Stomach (tissue), 8 donors: ENCODE measurements at regions not wholly inside any gene's neighbourhood (a gene's known extent, or its start where the extent isn't known, plus 50 kb on each side); places are given as distances from the start of the nearest gene placed in this dataset.

ENCODE experiments used
- DNase-seq, 2 donors: peaks; one replicate each; pipeline versions ENCODE4 v3.0.0 to v3.0.0-alpha.2; 2013 to 2019
- H3K27ac ChIP-seq, 5 donors: fragments of 200-600 bp in 4 of 5; sonication (generic) in 4 of 5; one replicate each; pipeline ENCODE4 v1.5.1; 2013 to 2019; ENCODE audit warnings: mild to moderate bottlenecking in 1 of 5, moderate library complexity in 1 of 5
- H3K27me3 ChIP-seq, 3 donors: fragments of 200-600 bp; sonication (generic); one replicate each; pipeline ENCODE4 v1.5.1; 2017 to 2019; ENCODE audit warnings: mixed run types in 1 of 3
- H3K36me3 ChIP-seq, 4 donors: fragments of 200-600 bp; sonication (generic); 1 replicate in 3 of 4; 2 replicates in 1 of 4; pipeline ENCODE4 v1.5.1; 2016 to 2019
- H3K4me1 ChIP-seq, 4 donors: fragments of 200-600 bp; sonication (generic); one replicate each; pipeline ENCODE4 v1.5.1; 2016 to 2019
- H3K4me3 ChIP-seq, 4 donors: fragments of 200-600 bp; sonication (generic) in 3 of 4; one replicate each; pipeline ENCODE4 v1.5.1; 2016 to 2019; ENCODE audit warnings: mild to moderate bottlenecking in 1 of 4
- H3K9me3 ChIP-seq, 4 donors: fragments of 200-600 bp; sonication (generic); one replicate each; pipeline ENCODE4 v1.5.1; 2016 to 2019
- CTCF ChIP-seq, 7 experiments: fragments of 450-650 bp in 4 of 7; fragments of 200-600 bp in 3 of 7; sonication (generic) in 3 of 7; IDR thresholded peaks; one replicate each; pipeline ENCODE4 v1.5.1; 2016 to 2019; ENCODE audit warnings: antibody characterized with exemption in 7 of 7, control low read depth in 2 of 7, mild to moderate bottlenecking in 1 of 7
- EP300 ChIP-seq: sonication (generic); formaldehyde crosslinking; IDR thresholded peaks from one replicate; pipeline ENCODE4 v1.6.1; 2017; ENCODE audit warnings: antibody characterized with exemption
- POLR2A ChIP-seq, 4 donors: fragments of 450-650 bp; IDR thresholded peaks; one replicate each; pipeline ENCODE4 v1.6.1; 2016; ENCODE audit warnings: antibody characterized with exemption in 4 of 4, control low read depth in 2 of 4, mild to moderate bottlenecking in 1 of 4, moderate library complexity in 1 of 4
- POLR2AphosphoS5 ChIP-seq, 3 donors: sonication (generic); formaldehyde crosslinking; IDR thresholded peaks; one replicate each; pipeline ENCODE4 v1.6.1; 2016; ENCODE audit warnings: antibody characterized with exemption in 3 of 3
- WGBS, 5 donors: extraction: QIAGEN DNeasy Blood & Tissue Kit in 3 of 5; methylation state at CpG; one replicate each; pipeline versions ENCODE4 v1.1.5 to v1.1.7; 2013 to 2018; 5-methylcytosine and 5-hydroxymethylcytosine counted together
- intact Hi-C: fragments of 100-400 bp; cut with DNase I; formaldehyde crosslinking; loops from one replicate; pipeline ENCODE4 v1.15.1; 2023; ENCODE audit warnings: low total_unique reads
- donor health status: healthy with polysubstance abuse.
- donor health status: Bipolar disorder and iron deficiency.
- donor health status: healthy.

- H3K4me1 ChIP-seq = peaks cover 0 to 8% (median 2%) of the 10 kb centered on the region in 4 donors
- no peak for TF ChIP-seq POLR2AphosphoS5 (IDR thresholded peaks at IDR 0.05)
- H3K36me3 ChIP-seq = no peaks in the 10 kb centered on the region
- H3K9me3 ChIP-seq = peaks cover 0 to 6% (median 2%) of the 10 kb centered on the region in 4 donors
- H3K4me3 ChIP-seq = no peak overlapping the region
- DNase-seq = no peak
- intact Hi-C loops = no loop called here
- no peak overlapping the region for H3K27ac ChIP-seq
- 61 to 90% (median 71%) methylated on average over 1 of the region's 1 CpG for WGBS, 5 donors
- no peaks in the 10 kb centered on the region for H3K27me3 ChIP-seq
Observed at GRCh38 chr1:59162665-59163064, 134.2 kb upstream of the FGGY start.

GRCh38 chr1:59163268-59164092, 133.4 kb upstream of the FGGY start:
- H3K4me3 ChIP-seq = no peak overlapping the region
- TF ChIP-seq EP300 (no peak), POLR2AphosphoS5 (IDR thresholded peaks at IDR 0.05) (no peak), POLR2A (IDR thresholded peaks at IDR 0.05) (no peak), CTCF (IDR thresholded peaks at IDR 0.05) (no peak)
- no peak overlapping the region for H3K27ac ChIP-seq
- WGBS, 5 donors = 53 to 63% (median 62%) methylated on average over 6 of the region's 6 CpGs
- H3K36me3 ChIP-seq = no peaks in the 10 kb centered on the region
- intact Hi-C loops = no loop called here
- H3K27me3 ChIP-seq = no peaks in the 10 kb centered on the region
- DNase-seq = no peak
- H3K4me1 ChIP-seq = peaks cover 0 to 8% (median 2%) of the 10 kb centered on the region in 4 donors
- peaks cover 0 to 2% (median 0%) of the 10 kb centered on the region in 4 donors for H3K9me3 ChIP-seq

- Histone ChIP-seq H3K36me3 (no peaks in the 10 kb centered on the region), H3K9me3 (no peaks in the 10 kb centered on the region), H3K4me1 (peaks cover 0 to 8% (median 2%) of the 10 kb centered on the region in 4 donors), H3K27ac (no peak overlapping the region), H3K4me3 (no peak overlapping the region), H3K27me3 (no peaks in the 10 kb centered on the region)
- WGBS, 5 donors = 50 to 86% (median 63%) methylated on average over 2 to 3 of the region's 3 CpGs
- DNase-seq = no peak
- intact Hi-C loops = no loop called here
- TF ChIP-seq POLR2AphosphoS5 (IDR thresholded peaks at IDR 0.05) (no peak), CTCF (IDR thresholded peaks at IDR 0.05) (no peak)
Observed at GRCh38 chr1:59164371-59164770, 132.5 kb upstream of the FGGY start.

GRCh38 chr1:59165353-59165752, 131.5 kb upstream of the FGGY start:
- WGBS, 5 donors = 21 to 34% (median 27%) methylated on average over 2 of the region's 2 CpGs
- no peak for DNase-seq

More at GRCh38 chr1:59165353-59165752, 131.5 kb upstream of the FGGY start:
- Histone ChIP-seq H3K27me3 (no peaks in the 10 kb centered on the region), H3K36me3 (no peaks in the 10 kb centered on the region), H3K27ac (no peak overlapping the region), H3K4me3 (no peak overlapping the region), H3K9me3 (no peaks in the 10 kb centered on the region), H3K4me1 (peaks cover 0 to 4% (median 0%) of the 10 kb centered on the region in 4 donors)
- intact Hi-C loops = no loop called here
- TF ChIP-seq EP300 = no peak
- no peak for TF ChIP-seq POLR2AphosphoS5 (IDR thresholded peaks at IDR 0.05)
- TF ChIP-seq POLR2A (IDR thresholded peaks at IDR 0.05) = no peak
- no peak for TF ChIP-seq CTCF (IDR thresholded peaks at IDR 0.05)
